Psoas muscle (tissue), 7 donors: ENCODE measurements at regions not wholly inside any gene's neighbourhood (a gene's known extent, or its start where the extent isn't known, plus 50 kb on each side); places are given as distances from the start of the nearest gene placed in this dataset.
"Not testable (repeated sequence)": the region's sequence is repeated elsewhere in the genome, so short reads cannot be mapped to it uniquely, and the experiment has no call there.

Source experiments
- ATAC-seq, 4 donors: fragments of 200-7000 bp; cut with Tn5 transposase; one replicate each; pipeline ENCODE4 v1.9.1; 2020; ENCODE audit warnings: moderate library complexity in 3 of 4, mild to moderate bottlenecking in 2 of 4
- DNase-seq, 2 donors: peaks; one replicate each; pipeline ENCODE4 v3.0.0-alpha.2; 2020
- H3K27ac ChIP-seq: fragments of 200-600 bp; one replicate; pipeline ENCODE4 v1.8.0; 2022
- H3K27me3 ChIP-seq, 3 donors: fragments of 200-600 bp in 1 of 3; one replicate each; pipeline versions ENCODE4 v1.6.1 to v1.8.0; 2013 to 2022; ENCODE audit warnings: low read length in 2 of 3, mild to moderate bottlenecking in 2 of 3, moderate library complexity in 1 of 3; ENCODE audit not compliant: insufficient read depth in 3 of 3
- H3K36me3 ChIP-seq, 2 donors: fragments of 200-600 bp in 1 of 2; one replicate each; pipeline versions ENCODE4 v1.6.1 to v1.8.0; 2013 to 2022; ENCODE audit warnings: low read depth in 1 of 2, mild to moderate bottlenecking in 1 of 2, moderate library complexity in 1 of 2; ENCODE audit not compliant: insufficient read depth in 1 of 2
- H3K4me1 ChIP-seq: fragments of 200-600 bp; one replicate; pipeline ENCODE4 v1.8.0; 2022
- H3K4me3 ChIP-seq: fragments of 200-600 bp; one replicate; pipeline ENCODE4 v1.8.0; 2022; ENCODE audit warnings: mild to moderate bottlenecking
- H3K9me3 ChIP-seq: fragments of 200-600 bp; one replicate; pipeline ENCODE4 v1.8.0; 2022
- CTCF ChIP-seq: fragments of 200-600 bp; IDR thresholded peaks from one replicate; pipeline ENCODE4 v1.8.0; 2022; ENCODE audit warnings: antibody characterized with exemption
- WGBS, 3 donors: extraction: QIAGEN DNeasy Blood & Tissue Kit; methylation state at CpG; one replicate each; pipeline versions ENCODE4 v1.1.6 to v1.1.7; 2013; 5-methylcytosine and 5-hydroxymethylcytosine counted together
- intact Hi-C, 2 donors: fragments of 100-400 bp; cut with DNase I; formaldehyde crosslinking; loops; one replicate each; pipeline versions ENCODE4 v1.11.0 to v1.14.2; 2022
- donor health status: healthy with polysubstance abuse.
- donor health status: DM: no; HTN: no; CAD: no; lungs with moderate emphysema.
- donor health status: Bipolar disorder and iron deficiency.
- donor health status: healthy.
- donor health status: DM: yes; HTN: yes; CAD: no.
- donor health status: DM: no; HTN: no; CAD: no.
- donor health status: DM: yes; HTN: yes; CAD: no.

DNA sequence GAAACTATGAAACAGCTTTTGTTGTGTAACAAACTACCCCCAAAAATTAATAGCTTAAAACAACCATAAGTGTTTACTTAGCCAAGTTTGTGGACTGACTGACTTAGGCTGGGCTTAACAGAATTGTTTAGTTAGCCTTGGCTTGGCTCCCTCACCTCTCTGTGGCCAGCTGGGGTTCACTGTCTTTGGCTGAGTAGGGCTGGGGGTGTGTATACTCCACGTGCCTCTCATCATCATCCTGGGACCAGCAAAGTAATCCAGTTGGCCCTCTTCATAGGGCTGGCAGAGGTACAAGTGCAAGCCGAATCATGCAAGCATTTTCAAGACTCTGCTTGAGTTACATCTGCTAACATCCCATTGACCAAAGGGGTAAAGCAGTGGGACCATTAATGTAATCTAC, 252.3 kb downstream of the BRINP2 start:
- intact Hi-C loops: no loop called here

DNA sequence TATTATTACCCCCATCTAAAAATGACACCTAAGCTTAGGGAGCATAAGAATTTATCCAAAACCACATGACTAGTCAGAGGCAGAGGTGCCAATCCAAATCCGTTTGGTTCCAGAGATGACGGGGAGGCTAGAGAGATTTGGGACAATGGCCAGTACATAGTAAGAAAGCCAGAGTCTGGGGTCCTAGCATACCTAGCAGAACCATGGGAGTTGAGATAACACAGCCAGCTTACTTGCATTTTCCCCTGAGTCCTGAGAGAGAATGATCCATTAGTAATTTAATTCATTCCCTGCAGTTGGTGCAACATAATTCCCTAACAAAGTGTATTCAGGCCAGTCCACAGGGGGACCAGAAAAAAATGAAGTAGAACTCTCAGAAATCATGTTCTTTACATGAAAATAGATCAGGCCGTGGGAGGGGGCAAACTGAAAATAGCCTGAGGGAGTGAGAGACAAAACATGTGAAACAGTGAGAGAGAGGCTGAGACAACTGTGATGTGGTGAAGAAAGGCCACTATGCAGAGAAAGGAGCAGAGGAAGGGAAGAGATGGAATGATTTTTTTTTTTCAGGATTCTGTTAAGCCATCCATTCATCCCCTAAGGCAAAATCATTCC, 243.3 kb downstream of the BRINP2 start:
- Histone ChIP-seq H3K4me1 (no peaks in the 10 kb centered on the region), H3K27ac (no peak overlapping the region), H3K9me3 (no peaks in the 10 kb centered on the region), H3K36me3 (no peaks in the 10 kb centered on the region), H3K27me3 (peaks cover 0 to 3% (median 0%) of the 10 kb centered on the region in 3 donors), H3K4me3 (no peak overlapping the region)
- ATAC-seq: no peak
- WGBS, 3 donors: 33 to 37% (median 34%) methylated on average over 3 of the region's 3 CpGs
- DNase-seq: no peak
- TF ChIP-seq CTCF: no peak
- intact Hi-C loops: no loop called here

More for the DNA sequence above, 252.3 kb downstream of the BRINP2 start:
- no peaks in the 10 kb centered on the region for H3K36me3 ChIP-seq
- H3K9me3 ChIP-seq: no peaks in the 10 kb centered on the region
- no peak for TF ChIP-seq CTCF
- no peak overlapping the region for H3K27ac ChIP-seq
- DNase-seq (no peak), ATAC-seq (no peak)
- WGBS, 3 donors: 9 to 30% (median 18%) methylated on average over 2 of the region's 2 CpGs
- H3K27me3 ChIP-seq: no peaks in the 10 kb centered on the region
- no peaks in the 10 kb centered on the region for H3K4me1 ChIP-seq
- no peak overlapping the region for H3K4me3 ChIP-seq

- H3K4me1 ChIP-seq: no peaks in the 10 kb centered on the region
- no peaks in the 10 kb centered on the region for H3K27me3 ChIP-seq
- no peaks in the 10 kb centered on the region for H3K36me3 ChIP-seq
- TF ChIP-seq CTCF: no peak
- no peak overlapping the region for H3K27ac ChIP-seq
- WGBS, 3 donors: 33 to 41% (median 38%) methylated on average over 3 of the region's 3 CpGs
- ATAC-seq (no peak), DNase-seq (no peak)
- no peak overlapping the region for H3K4me3 ChIP-seq
- intact Hi-C loops: no loop called here
- H3K9me3 ChIP-seq: no peaks in the 10 kb centered on the region
These were observed 240.6 kb downstream of the BRINP2 start for GRCh38 chr1:177411381-177411780.

DNA sequence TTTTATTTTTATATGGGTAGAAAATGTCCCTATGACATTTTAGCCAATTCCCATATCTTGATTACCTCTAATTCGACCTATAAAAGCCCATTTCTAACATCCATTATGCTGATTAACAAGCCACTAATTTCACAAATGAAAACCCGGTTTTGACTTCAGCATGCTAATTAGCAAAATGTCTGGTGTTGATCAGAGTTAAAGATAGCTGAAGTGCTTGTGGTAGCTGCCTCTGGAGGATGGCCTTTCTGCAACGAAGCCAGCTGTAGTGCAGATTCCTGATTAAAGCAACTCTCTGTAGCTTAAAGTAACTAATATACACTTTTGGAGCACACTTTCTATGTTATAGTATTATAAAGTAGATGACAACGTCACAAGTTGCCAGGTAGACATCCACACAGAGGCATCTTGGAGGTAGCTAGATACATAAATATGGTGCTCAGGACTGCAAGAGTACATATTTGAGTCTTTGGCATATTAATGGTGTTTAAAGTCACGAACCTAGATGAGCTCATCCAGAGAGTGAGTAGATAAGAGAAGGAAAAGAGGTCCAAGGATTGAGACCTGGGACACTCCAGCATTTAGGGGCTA, 239.5 kb downstream of the BRINP2 start:
- no peaks in the 10 kb centered on the region for H3K4me1 ChIP-seq
- intact Hi-C loops: no loop called here
- no peaks in the 10 kb centered on the region for H3K36me3 ChIP-seq
- H3K27me3 ChIP-seq: no peaks in the 10 kb centered on the region
- H3K9me3 ChIP-seq: no peaks in the 10 kb centered on the region
- no peak overlapping the region for H3K27ac ChIP-seq
- no peak overlapping the region for H3K4me3 ChIP-seq
- ATAC-seq (no peak), DNase-seq (no peak)
- no peak for TF ChIP-seq CTCF
- WGBS, 3 donors: 69 to 74% (median 73%) methylated on average over 5 of the region's 5 CpGs

DNA sequence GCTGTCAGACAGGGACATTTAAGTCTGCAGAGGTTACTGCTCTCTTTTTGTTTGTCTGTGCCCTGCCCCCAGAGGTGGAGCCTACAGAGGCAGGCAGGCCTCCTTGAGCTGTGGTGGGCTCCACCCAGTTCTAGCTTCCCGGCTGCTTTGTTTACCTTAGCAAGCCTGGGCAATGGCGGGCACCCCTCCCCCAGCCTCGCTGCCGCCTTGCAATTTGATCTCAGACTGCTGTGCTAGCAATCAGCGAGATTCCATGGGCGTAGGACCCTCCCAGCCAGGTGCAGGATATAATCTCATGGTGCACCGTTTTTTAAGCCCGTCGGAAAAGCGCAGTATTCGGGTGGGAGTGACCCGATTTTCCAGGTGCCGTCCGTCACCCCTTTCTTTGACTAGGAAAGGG, 235.6 kb downstream of the BRINP2 start:
- H3K27ac ChIP-seq, DNase-seq, intact Hi-C loops, ATAC-seq, H3K9me3 ChIP-seq, H3K4me1 ChIP-seq, H3K4me3 ChIP-seq, H3K27me3 ChIP-seq, H3K36me3 ChIP-seq: not testable (repeated sequence)
- WGBS, 3 donors: 76 to 87% (median 81%) methylated on average over 13 to 14 of the region's 14 CpGs
